Kidney (tissue), 13 donors: ENCODE measurements at regions not wholly inside any gene's neighbourhood (a gene's known extent, or its start where the extent isn't known, plus 50 kb on each side); places are given as distances from the start of the nearest gene placed in this dataset.
"Not testable (repeated sequence)": the region's sequence is repeated elsewhere in the genome, so short reads cannot be mapped to it uniquely, and the experiment has no call there.

Source experiments
- DNase-seq, 5 donors: peaks; one replicate each; pipeline ENCODE4 v3.0.0-alpha.2; 2013 to 2020
- FAIRE-seq: peaks from 2 replicates; lab custom pipeline; 2012; peaks lifted over from hg19 to GRCh38; lab: Jason Lieb, UNC
- H3K27ac ChIP-seq, 2 donors: one replicate each; pipeline ENCODE4 v1.7.0; 2013; ENCODE audit warnings: low read depth in 2 of 2, low read length in 2 of 2, inconsistent platforms in 1 of 2
- H3K27me3 ChIP-seq: one replicate; pipeline ENCODE4 v1.7.1; 2013; ENCODE audit warnings: low read length, inconsistent platforms; ENCODE audit not compliant: control insufficient read depth, insufficient read depth
- H3K36me3 ChIP-seq, 3 donors: one replicate each; pipeline versions ENCODE4 v1.7.0 to v1.7.1; 2013; ENCODE audit warnings: low read length in 3 of 3, control low read depth in 1 of 3, inconsistent platforms in 1 of 3; ENCODE audit not compliant: insufficient read depth in 3 of 3, control insufficient read depth in 2 of 3
- H3K4me1 ChIP-seq, 3 donors: one replicate each; pipeline versions ENCODE4 v1.7.0 to v1.7.1; 2013; ENCODE audit warnings: low read length in 3 of 3, inconsistent platforms in 1 of 3, low read depth in 1 of 3; ENCODE audit not compliant: control insufficient read depth in 2 of 3, insufficient read depth in 2 of 3
- H3K4me3 ChIP-seq, 3 donors: one replicate each; pipeline versions ENCODE4 v1.7.0 to v1.8.1; 2013; ENCODE audit warnings: low read length in 3 of 3, control low read depth in 1 of 3, inconsistent platforms in 1 of 3
- H3K9ac ChIP-seq, 3 donors: one replicate each; pipeline versions ENCODE4 v1.7.0 to v1.7.1; 2013; ENCODE audit warnings: low read length in 3 of 3, control low read depth in 1 of 3, inconsistent platforms in 1 of 3
- H3K9me3 ChIP-seq, 3 donors: one replicate each; pipeline versions ENCODE4 v1.7.0 to v1.7.1; 2013; ENCODE audit warnings: low read length in 3 of 3, control low read depth in 1 of 3, inconsistent platforms in 1 of 3; ENCODE audit not compliant: control insufficient read depth in 2 of 3, insufficient read depth in 1 of 3
- CTCF ChIP-seq: IDR thresholded peaks from 3 replicates; pipeline ENCODE4 v1.5.1; 2012; ENCODE audit warnings: mild to moderate bottlenecking, moderate library complexity, borderline replicate concordance; ENCODE audit not compliant: insufficient read depth; ENCODE audit errors: extremely low read depth
- intact Hi-C: fragments of 100-400 bp; cut with DNase I; formaldehyde crosslinking; loops from one replicate; pipeline ENCODE4 v1.11.1; 2022
- donor health status: control.
- donor health status: control.
- donor health status: control.
- donor health status: control.
- donor health status: control.
- donor health status: DM: yes; HTN: yes; CAD: no.
- donor health status: Normal renal cell carcinoma (clear cell type).

- Histone ChIP-seq H3K9me3 (peaks cover 0 to under 1% (median 0%) of the 10 kb centered on the region in 3 donors), H3K9ac (no peak overlapping the region), H3K36me3 (no peaks in the 10 kb centered on the region), H3K4me1 (no peaks in the 10 kb centered on the region), H3K4me3 (no peak overlapping the region), H3K27me3 (no peaks in the 10 kb centered on the region), H3K27ac (no peak overlapping the region)
- no peak for DNase-seq
- FAIRE-seq, result no peak
- intact Hi-C loops, result no loop called here
- no peak for TF ChIP-seq CTCF
Measured at GRCh38 chr2:212891580-212891979, 259.8 kb downstream of the IKZF2 start.

GRCh38 chr2:212882626-212883025, 268.8 kb downstream of the IKZF2 start:
- FAIRE-seq, result no peak
- Histone ChIP-seq H3K9me3 (peaks cover 0 to 10% (median 2%) of the 10 kb centered on the region in 3 donors), H3K9ac (no peak overlapping the region), H3K36me3 (no peaks in the 10 kb centered on the region), H3K4me1 (no peaks in the 10 kb centered on the region), H3K27me3 (no peaks in the 10 kb centered on the region), H3K27ac (no peak overlapping the region), H3K4me3 (no peak overlapping the region)
- intact Hi-C loops, result no loop called here
- TF ChIP-seq CTCF, result no peak
- no peak for DNase-seq

GRCh38 chr2:212876556-212876955, 274.9 kb downstream of the IKZF2 start:
- not testable (repeated sequence) for H3K9ac ChIP-seq

GRCh38 chr2:212875950-212876349, 275.5 kb downstream of the IKZF2 start:
- H3K36me3 ChIP-seq, H3K4me3 ChIP-seq, H3K27ac ChIP-seq, H3K9ac ChIP-seq, DNase-seq, H3K9me3 ChIP-seq, H3K4me1 ChIP-seq, H3K27me3 ChIP-seq, FAIRE-seq, intact Hi-C loops: not testable (repeated sequence)

More at GRCh38 chr2:212876556-212876955, 274.9 kb downstream of the IKZF2 start:
- H3K36me3 ChIP-seq, H3K4me1 ChIP-seq, H3K4me3 ChIP-seq, H3K27ac ChIP-seq, H3K27me3 ChIP-seq, DNase-seq, intact Hi-C loops, H3K9me3 ChIP-seq, FAIRE-seq: not testable (repeated sequence)

GRCh38 chr2:212873256-212873655, 278.2 kb downstream of the IKZF2 start:
- Histone ChIP-seq H3K36me3 (no peaks in the 10 kb centered on the region), H3K9ac (no peak overlapping the region), H3K27me3 (no peaks in the 10 kb centered on the region), H3K4me1 (no peaks in the 10 kb centered on the region), H3K9me3 (no peaks in the 10 kb centered on the region), H3K27ac (no peak overlapping the region), H3K4me3 (no peak overlapping the region)
- intact Hi-C loops, result no loop called here
- DNase-seq (no peak), FAIRE-seq (no peak)
- no peak for TF ChIP-seq CTCF
